22Rv1 (cell line): ENCODE measurements at regions not wholly inside any gene's neighbourhood (a gene's known extent, or its start where the extent isn't known, plus 50 kb on each side); places are given as distances from the start of the nearest gene placed in this dataset.

Source experiments
- H3K27ac ChIP-seq: fragments of 450-650 bp; 2 replicates; pipeline ENCODE4 v1.5.1; 2017
- CTCF ChIP-seq: fragments of 450-650 bp; IDR thresholded peaks from 2 replicates; pipeline ENCODE4 v1.5.1; 2017; ENCODE audit warnings: mild to moderate bottlenecking
- ZFX ChIP-seq: fragments of 450-650 bp; IDR thresholded peaks from 2 replicates; pipeline ENCODE4 v1.6.1; 2017; ENCODE audit warnings: antibody characterized with exemption, borderline replicate concordance

DNA sequence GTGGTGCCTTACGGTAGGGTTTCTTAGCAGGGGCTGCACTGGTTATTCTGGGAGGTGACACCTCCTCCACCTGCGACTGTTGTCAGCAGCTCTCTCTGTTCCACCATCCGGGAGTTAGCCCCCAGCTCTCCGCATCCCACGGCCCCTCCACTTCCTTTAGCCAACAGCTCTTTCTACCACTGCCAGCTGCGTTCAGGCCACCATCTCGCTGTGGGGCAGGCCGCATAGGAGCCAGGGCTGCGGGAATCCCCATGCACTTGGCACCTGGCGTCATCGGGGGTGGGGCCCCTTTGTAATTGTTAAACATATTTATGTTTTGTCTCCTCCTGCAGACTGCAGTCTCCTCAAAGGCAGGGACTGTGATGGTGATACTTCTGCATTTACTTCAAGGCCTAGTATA lies 480.2 kb downstream of the SMARCA1 start:
- no peak for TF ChIP-seq ZFX
- no peak for TF ChIP-seq CTCF
- no peak overlapping the region for H3K27ac ChIP-seq

GRCh38 chrX:129041319-129041718 lies 482.0 kb downstream of the SMARCA1 start:
- no peak overlapping the region for H3K27ac ChIP-seq
- TF ChIP-seq ZFX (no peak), CTCF (no peak)

- H3K27ac ChIP-seq = no peak overlapping the region
- no peak for TF ChIP-seq CTCF
- no peak for TF ChIP-seq ZFX
Measured at GRCh38 chrX:129040124-129040523, 483.2 kb downstream of the SMARCA1 start.

DNA sequence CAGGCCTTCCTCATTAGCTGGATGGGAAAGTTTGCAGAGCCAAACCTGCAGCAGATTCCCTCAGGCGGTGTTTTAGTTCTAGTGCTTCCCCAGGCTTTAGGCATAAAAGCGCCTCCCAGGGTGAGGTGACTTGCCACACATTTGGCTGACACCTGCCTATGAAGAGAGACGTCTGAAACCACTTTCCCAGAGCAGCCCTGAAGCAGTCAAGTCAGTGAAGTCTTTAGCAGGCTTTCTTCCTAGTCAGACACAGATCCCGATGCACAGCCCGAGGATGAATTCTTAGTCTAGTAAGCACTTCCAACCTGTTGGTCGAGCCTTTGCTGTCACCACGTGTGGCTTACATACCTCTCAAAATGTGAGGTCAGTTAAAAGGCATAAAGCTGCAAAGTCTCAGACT lies 484.1 kb downstream of the SMARCA1 start:
- H3K27ac ChIP-seq = no peak overlapping the region
- no peak for TF ChIP-seq ZFX
- TF ChIP-seq CTCF = no peak

GRCh38 chrX:129037389-129037788 lies 485.9 kb downstream of the SMARCA1 start:
- no peak overlapping the region for H3K27ac ChIP-seq
- no peak for TF ChIP-seq ZFX
- TF ChIP-seq CTCF = no peak

DNA sequence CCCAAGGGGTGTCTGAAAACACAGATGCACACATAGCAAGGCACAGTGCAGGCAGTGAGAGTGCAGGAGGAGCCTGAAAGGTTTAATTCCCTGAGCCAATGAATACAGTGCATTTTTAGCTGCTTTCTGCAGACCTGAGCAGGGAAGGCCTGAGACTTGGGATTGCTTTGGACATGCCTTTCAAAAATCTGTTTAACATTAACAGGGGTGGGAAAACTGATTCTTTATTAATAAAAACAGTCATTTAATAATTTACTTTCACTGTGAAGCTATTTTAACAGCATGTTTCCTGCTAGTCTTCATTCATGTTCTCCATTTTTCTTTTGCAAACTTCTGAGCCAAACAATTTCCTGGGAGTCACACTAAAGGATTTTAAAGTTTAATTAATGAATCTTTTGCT lies 488.1 kb downstream of the SMARCA1 start:
- H3K27ac ChIP-seq = no peak overlapping the region
- TF ChIP-seq CTCF = no peak
- TF ChIP-seq ZFX = no peak

GRCh38 chrX:129034196-129034595 lies 489.1 kb downstream of the SMARCA1 start:
- no peak for TF ChIP-seq CTCF
- no peak for TF ChIP-seq ZFX
- no peak overlapping the region for H3K27ac ChIP-seq
